C4-2B (cell line): ENCODE measurements at regions not wholly inside any gene's neighbourhood (a gene's known extent, or its start where the extent isn't known, plus 50 kb on each side); places are given as distances from the start of the nearest gene placed in this dataset.

Experiments
- H3K27ac ChIP-seq: fragments of 450-650 bp; 2 replicates; pipeline ENCODE4 v1.5.1; 2017
- ZFX ChIP-seq: fragments of 450-650 bp; IDR thresholded peaks from 2 replicates; pipeline ENCODE4 v1.6.1; 2017
- TF ChIP-seq, protein P1 (sequence below): fragments of 450-650 bp; conservative IDR thresholded peaks from 2 replicates; pipeline ENCODE4 v1.5.1; 2017; ENCODE audit warnings: mild to moderate bottlenecking

DNA sequence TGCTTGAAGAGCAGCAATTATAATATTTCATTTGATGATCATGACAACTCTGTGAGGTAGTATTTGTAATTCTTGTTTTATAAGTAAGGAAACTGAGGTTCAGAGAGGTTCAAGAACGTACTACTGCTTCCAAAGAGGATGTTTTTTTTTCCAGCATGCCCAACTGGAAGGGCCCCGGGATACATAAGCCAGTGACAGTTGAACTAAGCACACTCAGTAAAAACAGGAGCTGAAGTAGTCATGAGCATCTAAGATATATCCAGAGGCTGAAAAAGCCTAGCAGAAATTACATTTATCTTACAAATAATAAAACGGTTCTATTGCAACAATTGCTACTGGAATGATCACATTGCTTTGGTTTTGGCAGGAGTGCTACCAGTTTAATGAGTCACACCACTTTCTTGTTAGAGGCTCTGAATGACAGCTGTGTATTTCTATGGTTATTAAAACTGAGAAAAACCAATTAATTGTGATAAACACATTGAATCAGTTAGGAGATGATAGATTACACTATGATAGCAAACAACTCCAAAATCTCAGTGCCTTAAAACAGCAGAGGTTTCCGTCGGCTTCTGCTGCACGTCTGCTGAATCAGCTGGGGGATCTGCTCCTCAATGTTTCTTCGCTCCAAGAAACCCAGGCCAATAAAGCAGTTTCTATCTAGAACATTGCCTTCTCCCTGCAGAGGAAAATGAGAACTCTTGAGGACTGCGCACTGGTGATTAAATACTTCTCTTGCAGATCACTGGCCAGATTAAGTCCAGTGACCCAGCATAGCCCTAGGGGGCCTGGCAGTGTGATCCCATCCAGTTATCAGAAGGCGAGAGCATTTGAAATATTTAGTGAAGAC, 522.7 kb downstream of the PLPP3 start:
- TF ChIP-seq ZFX = no peak
- TF ChIP-seq, protein P1, sequence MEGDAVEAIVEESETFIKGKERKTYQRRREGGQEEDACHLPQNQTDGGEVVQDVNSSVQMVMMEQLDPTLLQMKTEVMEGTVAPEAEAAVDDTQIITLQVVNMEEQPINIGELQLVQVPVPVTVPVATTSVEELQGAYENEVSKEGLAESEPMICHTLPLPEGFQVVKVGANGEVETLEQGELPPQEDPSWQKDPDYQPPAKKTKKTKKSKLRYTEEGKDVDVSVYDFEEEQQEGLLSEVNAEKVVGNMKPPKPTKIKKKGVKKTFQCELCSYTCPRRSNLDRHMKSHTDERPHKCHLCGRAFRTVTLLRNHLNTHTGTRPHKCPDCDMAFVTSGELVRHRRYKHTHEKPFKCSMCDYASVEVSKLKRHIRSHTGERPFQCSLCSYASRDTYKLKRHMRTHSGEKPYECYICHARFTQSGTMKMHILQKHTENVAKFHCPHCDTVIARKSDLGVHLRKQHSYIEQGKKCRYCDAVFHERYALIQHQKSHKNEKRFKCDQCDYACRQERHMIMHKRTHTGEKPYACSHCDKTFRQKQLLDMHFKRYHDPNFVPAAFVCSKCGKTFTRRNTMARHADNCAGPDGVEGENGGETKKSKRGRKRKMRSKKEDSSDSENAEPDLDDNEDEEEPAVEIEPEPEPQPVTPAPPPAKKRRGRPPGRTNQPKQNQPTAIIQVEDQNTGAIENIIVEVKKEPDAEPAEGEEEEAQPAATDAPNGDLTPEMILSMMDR = no peak
- no peak overlapping the region for H3K27ac ChIP-seq

DNA sequence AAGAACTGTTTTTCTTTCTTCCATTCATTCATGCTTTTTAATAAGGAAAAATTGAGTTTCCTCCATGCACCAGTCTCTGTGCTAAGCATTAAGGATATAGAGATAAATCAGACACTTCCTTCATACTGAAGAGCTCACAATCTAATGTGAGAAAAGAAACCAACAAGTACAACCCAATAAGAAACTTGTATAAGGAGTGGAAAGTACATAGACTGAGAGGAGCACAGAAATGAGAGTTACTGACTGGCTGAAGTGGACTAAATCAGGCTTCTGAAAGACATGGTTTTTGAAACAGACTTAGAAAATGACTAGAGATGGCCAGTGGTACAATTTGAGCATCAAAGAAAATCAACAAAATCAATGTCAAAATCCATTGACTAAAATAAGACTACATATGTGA, 524.4 kb downstream of the PLPP3 start:
- TF ChIP-seq, protein P1 = no peak
- TF ChIP-seq ZFX = no peak
- no peak overlapping the region for H3K27ac ChIP-seq

DNA sequence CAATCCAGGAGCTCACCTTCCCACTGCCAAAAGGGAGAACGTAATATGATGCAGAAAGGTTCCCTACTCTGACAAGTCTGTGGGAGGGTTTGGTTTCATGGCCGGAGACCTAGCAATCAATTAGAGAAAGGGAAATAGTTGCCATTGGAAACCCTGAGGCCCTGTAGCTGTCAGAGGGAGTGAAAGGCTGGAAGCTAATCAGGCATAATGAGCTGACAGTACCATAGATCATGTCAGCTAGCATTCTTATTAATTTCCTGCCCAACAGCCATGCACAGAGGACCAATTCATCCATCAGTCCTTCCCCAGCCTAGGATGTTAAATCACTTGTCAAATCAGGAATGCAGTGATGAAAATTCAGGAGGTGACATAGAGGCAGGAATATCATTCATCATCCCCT, 527.3 kb downstream of the PLPP3 start:
- no peak overlapping the region for H3K27ac ChIP-seq
- TF ChIP-seq, protein P1 = no peak
- no peak for TF ChIP-seq ZFX

DNA sequence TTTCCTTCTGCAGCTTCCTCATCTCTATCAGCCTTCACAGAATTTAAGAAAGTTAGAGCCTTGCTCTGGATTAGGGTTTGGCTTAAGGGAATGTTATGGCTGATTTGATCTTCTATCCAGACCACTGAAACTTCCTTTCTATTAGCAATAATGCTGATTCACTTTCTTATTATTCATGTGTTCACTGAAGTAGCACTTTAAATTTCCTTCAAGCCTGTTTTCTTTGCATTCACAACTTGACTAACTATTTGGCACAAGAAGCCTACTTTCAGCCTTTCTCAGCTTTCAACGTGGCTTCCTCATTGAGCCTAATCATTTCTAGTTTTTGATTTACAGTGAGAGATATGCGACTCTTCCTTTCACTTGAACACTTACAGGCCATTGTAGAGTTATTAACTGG, 528.5 kb downstream of the PLPP3 start:
- no peak for TF ChIP-seq ZFX
- TF ChIP-seq, protein P1 = no peak
- no peak overlapping the region for H3K27ac ChIP-seq

DNA sequence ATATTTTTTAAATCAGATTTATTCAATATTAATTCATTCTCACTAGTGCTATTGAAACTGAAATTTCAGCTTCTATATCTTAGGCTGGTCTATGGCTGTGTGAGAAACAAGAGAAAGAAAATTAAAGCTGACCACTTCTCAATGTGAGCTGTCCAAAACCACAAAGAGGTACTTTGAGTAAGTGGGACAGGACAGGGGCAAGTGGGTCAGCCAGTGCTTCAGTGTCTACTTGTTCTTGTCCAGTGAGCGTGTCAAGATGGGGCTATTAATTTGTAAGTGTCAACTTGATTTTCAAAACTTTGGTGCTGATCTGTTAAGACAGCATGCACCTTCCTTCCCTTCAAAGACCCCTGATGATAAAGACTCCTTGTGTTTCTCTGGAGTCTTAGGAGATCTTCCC, 533.9 kb downstream of the PLPP3 start:
- no peak overlapping the region for H3K27ac ChIP-seq
- TF ChIP-seq, protein P1 = no peak
- TF ChIP-seq ZFX = no peak

DNA sequence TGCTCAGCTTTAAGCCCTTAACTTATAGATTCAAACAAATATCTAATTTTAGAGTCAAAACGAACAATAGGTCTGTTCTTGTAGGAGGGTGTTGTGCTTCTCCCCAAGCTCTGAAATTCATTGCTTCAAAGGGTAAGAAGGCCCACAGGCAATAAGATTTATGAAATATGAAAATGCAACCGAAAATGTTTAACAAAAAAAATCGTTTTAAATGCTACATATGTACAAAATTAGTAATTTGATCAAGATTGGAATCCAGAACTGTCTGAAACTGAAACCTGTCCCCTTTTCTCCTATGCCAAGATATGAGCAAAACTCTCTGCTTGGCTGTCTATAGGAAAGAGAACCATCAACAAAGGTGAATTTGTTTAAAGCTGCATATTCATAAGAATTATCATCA, 534.3 kb downstream of the PLPP3 start:
- no peak overlapping the region for H3K27ac ChIP-seq
- TF ChIP-seq, protein P1 = no peak
- TF ChIP-seq ZFX = no peak

DNA sequence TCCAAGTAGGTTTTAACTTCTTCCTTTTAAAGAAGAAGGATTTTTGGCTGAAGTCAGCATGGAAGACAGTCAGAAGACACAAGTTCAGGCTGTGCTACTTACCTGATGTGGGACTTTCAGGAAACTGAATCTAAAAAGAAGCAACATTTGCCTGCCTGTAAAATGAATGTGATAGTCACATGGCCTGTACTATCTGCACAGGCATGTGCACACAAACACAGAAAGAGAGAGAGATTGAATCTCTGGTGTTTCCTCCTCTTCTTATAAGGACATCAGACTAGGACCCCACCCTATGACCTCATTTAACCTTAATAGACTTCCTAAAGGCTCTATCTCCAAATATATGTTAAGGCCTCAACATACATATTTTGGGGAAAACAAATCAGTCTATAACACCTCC, 542.9 kb downstream of the PLPP3 start:
- no peak overlapping the region for H3K27ac ChIP-seq
- no peak for TF ChIP-seq ZFX
